Activated CD4-positive, alpha-beta memory T cell treated with anti-CD3 and anti-CD28 coated beads for 36 hours (primary cell): ENCODE measurements at regions not wholly inside any gene's neighbourhood (a gene's known extent, or its start where the extent isn't known, plus 50 kb on each side); places are given as distances from the start of the nearest gene placed in this dataset.

ENCODE experiments used
- CTCF ChIA-PET: fragments of 350-600 bp; sonication (Branson Sonifier 250); formaldehyde crosslinking; loops from one replicate; lab custom pipeline; 2021; ENCODE audit warnings: antibody characterized with exemption, inconsistent platforms; lab: Charles Lee
- POLR2A ChIA-PET: fragments of 350-600 bp; sonication (Branson Sonifier 250); formaldehyde crosslinking; loops from one replicate; lab custom pipeline; 2021; ENCODE audit warnings: antibody characterized with exemption; lab: Charles Lee
- DNase-seq: peaks from one replicate; pipeline ENCODE4 v3.0.0-alpha.2; 2020
- H3K27ac Mint-ChIP-seq: one replicate; pipeline ENCODE4 v1.8.0; 2021; ENCODE audit warnings: mixed read lengths
- H3K27me3 Mint-ChIP-seq: one replicate; pipeline ENCODE4 v1.8.0; 2021; ENCODE audit warnings: mixed read lengths
- H3K36me3 Mint-ChIP-seq: one replicate; pipeline ENCODE4 v1.8.0; 2021; ENCODE audit warnings: mixed read lengths
- H3K4me1 Mint-ChIP-seq: one replicate; pipeline ENCODE4 v1.8.0; 2021; ENCODE audit warnings: low read depth, mixed read lengths
- H3K4me3 Mint-ChIP-seq: one replicate; pipeline ENCODE4 v1.8.0; 2021; ENCODE audit warnings: mild to moderate bottlenecking, mixed read lengths
- H3K9me3 Mint-ChIP-seq: one replicate; pipeline ENCODE4 v1.8.0; 2021; ENCODE audit warnings: mixed read lengths
- intact Hi-C: fragments of 100-400 bp; cut with micrococcal nuclease; formaldehyde crosslinking; loops from one replicate; pipeline ENCODE4 v1.15.1; 2023

DNA sequence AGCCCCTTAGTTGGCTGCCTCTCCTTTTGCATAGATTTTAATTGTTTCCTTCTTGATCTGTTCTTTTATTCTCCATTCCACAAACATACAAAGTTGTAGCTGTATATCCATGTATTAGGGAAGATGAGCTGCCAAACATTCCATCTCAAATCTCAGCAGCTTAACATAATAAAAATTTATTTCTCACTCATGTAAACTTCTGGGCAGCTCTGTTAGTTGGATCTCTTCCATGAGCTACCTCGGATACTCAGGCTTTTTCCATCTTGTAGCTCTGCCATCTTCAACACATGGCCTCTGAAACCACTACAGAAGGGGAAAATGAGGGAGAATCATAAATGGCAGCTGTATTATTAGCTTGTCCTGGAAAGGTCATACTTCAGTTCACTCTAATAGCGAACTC lies 149.4 kb upstream of the BMP2 start:
- H3K27ac Mint-ChIP-seq: no peak overlapping the region
- H3K4me1 Mint-ChIP-seq: no peaks in the 10 kb centered on the region
- no peak for DNase-seq
- H3K27me3 Mint-ChIP-seq: no peaks in the 10 kb centered on the region
- H3K36me3 Mint-ChIP-seq: no peaks in the 10 kb centered on the region
- H3K4me3 Mint-ChIP-seq: no peak overlapping the region
- intact Hi-C loops: no loop called here
- ChIA-PET CTCF (no interaction called here), POLR2A (no interaction called here)
- H3K9me3 Mint-ChIP-seq: peaks cover 3% of the 10 kb centered on the region

DNA sequence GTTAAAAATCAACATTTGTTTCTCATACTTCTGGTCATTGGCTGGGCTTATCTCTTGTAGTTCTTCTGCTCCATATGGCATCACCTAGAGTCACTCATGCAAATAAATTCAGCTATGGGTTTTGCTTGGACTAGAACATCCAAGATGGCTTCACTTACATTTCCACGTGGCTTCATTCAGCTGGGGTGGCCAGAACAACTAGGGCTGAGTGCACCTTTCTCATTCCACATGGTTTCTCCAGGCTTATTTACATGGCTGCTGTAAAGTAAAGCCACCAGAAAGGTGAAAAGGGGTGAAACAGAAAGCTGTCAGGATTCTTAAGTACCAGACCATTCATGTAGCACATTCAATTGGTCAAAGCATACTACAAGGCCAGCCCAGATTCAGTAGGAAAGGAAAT lies 151.1 kb upstream of the BMP2 start:
- intact Hi-C loops: no loop called here
- no peak for DNase-seq
- no peaks in the 10 kb centered on the region for H3K27me3 Mint-ChIP-seq
- H3K4me1 Mint-ChIP-seq: no peaks in the 10 kb centered on the region
- POLR2A ChIA-PET: no interaction called here
- no peak overlapping the region for H3K27ac Mint-ChIP-seq
- CTCF ChIA-PET: no interaction called here
- H3K36me3 Mint-ChIP-seq: no peaks in the 10 kb centered on the region
- H3K9me3 Mint-ChIP-seq: peaks cover 3% of the 10 kb centered on the region
- H3K4me3 Mint-ChIP-seq: no peak overlapping the region

DNA sequence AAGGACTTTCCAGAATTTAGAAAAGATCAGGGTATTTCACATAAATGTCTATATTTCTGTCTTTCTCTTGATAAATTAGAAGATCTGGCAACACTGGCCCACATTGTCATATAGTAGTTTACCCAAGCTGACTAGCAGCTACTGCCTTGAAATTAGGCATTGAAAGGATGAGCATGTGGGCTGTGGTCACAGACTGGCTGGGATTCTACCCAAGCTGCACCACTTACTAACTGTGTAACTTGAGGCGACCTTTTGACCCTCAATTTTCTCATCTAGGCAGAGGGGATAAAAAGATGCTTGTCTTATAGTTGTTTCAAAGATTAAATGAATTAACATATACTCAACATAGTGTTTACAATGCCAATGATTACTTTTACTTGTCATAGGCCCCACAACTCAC lies 152.7 kb upstream of the BMP2 start:
- Mint-ChIP-seq H3K27me3 (no peaks in the 10 kb centered on the region), H3K4me1 (no peaks in the 10 kb centered on the region)
- CTCF ChIA-PET: no interaction called here

DNA sequence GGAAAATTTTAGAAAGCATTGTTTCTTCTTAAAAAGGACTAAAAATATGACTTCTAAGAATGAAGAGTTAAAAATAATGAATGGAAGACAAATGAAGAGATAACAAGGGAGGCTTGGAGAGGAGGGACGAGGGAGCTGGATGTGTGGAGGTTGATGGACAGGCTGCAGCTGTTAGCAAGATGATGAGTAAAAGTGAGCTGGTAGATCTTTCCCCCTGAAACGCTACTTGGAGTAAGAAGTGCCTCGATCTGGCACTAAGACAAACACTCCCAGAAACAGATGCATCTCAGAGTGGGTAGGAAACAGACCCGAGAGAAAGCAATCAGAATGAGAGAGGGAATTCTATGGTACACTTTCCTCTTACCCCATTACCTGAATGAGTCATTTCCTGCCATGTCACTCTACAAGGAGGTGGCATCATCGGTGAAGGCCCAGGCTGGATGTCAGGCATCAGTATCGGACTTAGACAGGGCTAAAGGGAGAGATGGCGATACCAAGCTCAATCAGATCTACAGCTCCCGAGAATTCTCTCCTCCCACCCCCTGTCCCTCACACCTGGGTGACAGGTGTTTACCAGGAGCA lies 154.1 kb upstream of the BMP2 start:
- H3K27ac Mint-ChIP-seq: no peak overlapping the region
- ChIA-PET CTCF (no interaction called here), POLR2A (no interaction called here)
- no peak overlapping the region for H3K4me3 Mint-ChIP-seq
- intact Hi-C loops: no loop called here
- no peaks in the 10 kb centered on the region for H3K36me3 Mint-ChIP-seq
- no peaks in the 10 kb centered on the region for H3K27me3 Mint-ChIP-seq
- no peaks in the 10 kb centered on the region for H3K9me3 Mint-ChIP-seq
- no peaks in the 10 kb centered on the region for H3K4me1 Mint-ChIP-seq
- DNase-seq: no peak

More for the DNA sequence above, 152.7 kb upstream of the BMP2 start:
- H3K4me3 Mint-ChIP-seq: no peak overlapping the region
- no peak for DNase-seq
- intact Hi-C loops: no loop called here
- no peak overlapping the region for H3K27ac Mint-ChIP-seq
- no peaks in the 10 kb centered on the region for H3K36me3 Mint-ChIP-seq
- H3K9me3 Mint-ChIP-seq: peaks cover 3% of the 10 kb centered on the region
- POLR2A ChIA-PET: no interaction called here

DNA sequence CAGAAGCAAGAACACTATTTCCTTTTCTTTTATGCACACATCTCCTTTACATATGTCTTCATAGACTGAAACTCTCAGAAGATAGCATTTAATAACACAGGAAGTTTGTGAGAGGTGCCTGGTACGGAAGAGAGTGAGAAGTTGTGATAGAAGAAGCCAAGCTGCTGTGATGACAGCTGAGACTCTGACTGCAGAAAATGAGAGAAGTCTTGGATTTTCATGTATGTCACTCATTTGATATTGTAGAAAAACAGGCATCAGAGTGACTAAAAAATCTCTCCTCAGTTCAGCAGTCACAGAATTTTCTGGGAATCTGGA lies 154.9 kb upstream of the BMP2 start:
- H3K36me3 Mint-ChIP-seq: no peaks in the 10 kb centered on the region
- no peaks in the 10 kb centered on the region for H3K4me1 Mint-ChIP-seq
- no peak for DNase-seq
- intact Hi-C loops: no loop called here
- ChIA-PET CTCF (no interaction called here), POLR2A (no interaction called here)
- no peak overlapping the region for H3K4me3 Mint-ChIP-seq
- H3K27me3 Mint-ChIP-seq: no peaks in the 10 kb centered on the region
- no peaks in the 10 kb centered on the region for H3K9me3 Mint-ChIP-seq
- no peak overlapping the region for H3K27ac Mint-ChIP-seq

DNA sequence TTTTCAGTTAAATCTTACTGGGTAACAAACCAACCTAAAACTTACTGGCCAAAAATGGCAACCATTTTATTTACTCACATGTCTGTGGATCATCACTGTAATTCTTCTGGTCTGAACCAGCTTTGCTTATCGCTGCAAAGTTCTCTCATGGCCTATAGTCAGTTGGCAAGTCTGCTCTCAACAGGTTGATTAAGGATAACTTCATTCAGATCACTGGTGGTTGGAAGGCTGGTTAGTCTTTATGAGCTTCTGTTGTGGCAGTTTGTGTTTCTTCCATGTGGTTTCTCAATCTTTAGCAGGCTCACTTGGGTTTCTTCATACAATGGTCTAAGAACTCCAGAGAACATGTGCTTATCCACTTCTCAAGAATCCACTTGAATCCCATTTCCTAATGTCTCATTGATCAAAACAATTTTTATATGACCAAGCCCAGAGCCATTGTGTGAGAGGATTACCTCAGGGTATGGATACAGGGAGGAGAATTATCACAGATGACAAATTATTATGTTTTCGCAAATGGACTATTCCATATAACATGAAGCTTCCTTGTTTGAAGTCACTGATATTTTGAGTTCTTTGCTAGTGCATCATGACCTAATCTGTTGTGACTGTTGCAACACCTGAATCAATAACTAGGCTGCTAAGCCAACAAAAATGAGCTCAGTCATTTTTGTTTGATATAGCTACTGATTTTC lies 155.4 kb upstream of the BMP2 start:
- no peaks in the 10 kb centered on the region for H3K9me3 Mint-ChIP-seq
- no peak for DNase-seq
- H3K4me1 Mint-ChIP-seq: no peaks in the 10 kb centered on the region
- H3K4me3 Mint-ChIP-seq: no peak overlapping the region
- no peaks in the 10 kb centered on the region for H3K36me3 Mint-ChIP-seq
- no peaks in the 10 kb centered on the region for H3K27me3 Mint-ChIP-seq
- intact Hi-C loops: no loop called here
- H3K27ac Mint-ChIP-seq: no peak overlapping the region
- POLR2A ChIA-PET: no interaction called here
- CTCF ChIA-PET: no interaction called here

DNA sequence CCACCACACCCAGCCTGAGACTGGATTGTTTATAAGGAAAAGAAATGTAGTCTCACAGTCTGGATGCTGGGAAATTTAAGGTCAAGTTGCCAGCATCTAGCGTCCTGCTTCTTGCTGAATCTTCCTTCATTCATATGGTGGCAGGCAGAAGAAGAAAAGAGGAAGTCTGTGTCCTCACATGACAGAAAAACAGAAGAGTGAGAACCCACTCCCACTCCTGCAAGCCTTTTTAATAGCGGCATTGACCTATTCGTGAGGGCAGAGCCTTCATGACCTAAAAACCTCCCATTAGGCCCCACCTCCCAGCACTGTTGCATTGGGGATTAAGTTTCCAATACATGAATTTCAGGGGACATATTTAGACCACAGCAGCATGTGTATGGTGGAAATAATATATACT lies 160.8 kb upstream of the BMP2 start:
- Mint-ChIP-seq H3K4me1 (no peaks in the 10 kb centered on the region), H3K27ac (no peak overlapping the region), H3K9me3 (peaks cover 2% of the 10 kb centered on the region), H3K27me3 (no peaks in the 10 kb centered on the region), H3K36me3 (no peaks in the 10 kb centered on the region), H3K4me3 (no peak overlapping the region)
- DNase-seq: no peak
- intact Hi-C loops: no loop called here
- CTCF ChIA-PET: no interaction called here
- POLR2A ChIA-PET: no interaction called here

DNA sequence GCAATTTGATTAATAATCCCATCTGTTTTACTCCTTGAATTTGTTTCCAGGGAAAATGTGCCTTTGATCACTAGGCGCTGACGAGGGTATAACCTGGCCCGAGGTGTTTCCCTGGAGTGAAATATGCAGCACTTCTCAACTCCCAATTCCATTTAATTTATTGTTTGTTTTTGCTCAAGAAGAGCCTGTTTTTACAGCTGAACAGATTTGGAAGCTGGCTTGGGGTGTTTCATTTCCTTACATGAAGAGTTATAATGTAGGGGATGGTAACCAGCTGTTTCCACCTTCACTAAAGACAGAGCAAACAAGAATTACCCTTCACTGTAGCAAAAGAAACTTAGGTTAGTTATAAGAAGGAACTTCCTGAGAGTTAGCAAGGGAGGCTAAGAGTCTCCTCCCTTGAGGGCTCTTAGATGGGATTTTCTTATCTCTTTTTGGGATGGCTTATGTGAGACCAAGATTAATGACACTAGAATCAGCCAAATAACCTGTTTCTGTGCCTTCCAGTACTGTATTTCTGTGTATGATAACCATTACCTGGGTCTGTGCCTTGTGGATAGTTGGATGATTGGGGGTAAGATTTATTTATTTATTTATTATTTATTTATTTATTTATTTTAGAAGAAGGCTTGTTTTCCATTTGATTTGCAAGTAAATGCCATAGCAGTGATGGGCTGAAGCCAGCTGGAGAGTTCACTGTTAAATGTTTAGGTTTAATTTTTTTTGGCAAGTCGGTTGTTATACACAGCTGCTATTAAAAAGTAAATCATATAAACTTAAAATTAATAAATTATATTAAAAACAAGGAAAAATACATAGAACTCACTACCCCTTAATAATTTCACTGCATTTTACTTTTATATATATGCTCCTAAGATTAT lies 162.2 kb upstream of the BMP2 start:
- DNase-seq: no peak
- no peak overlapping the region for H3K4me3 Mint-ChIP-seq
- peaks cover 2% of the 10 kb centered on the region for H3K9me3 Mint-ChIP-seq
- ChIA-PET POLR2A (no interaction called here), CTCF (no interaction called here)
- no peak overlapping the region for H3K27ac Mint-ChIP-seq
- H3K36me3 Mint-ChIP-seq: no peaks in the 10 kb centered on the region
- H3K27me3 Mint-ChIP-seq: no peaks in the 10 kb centered on the region
- intact Hi-C loops: no loop called here
- no peaks in the 10 kb centered on the region for H3K4me1 Mint-ChIP-seq

DNA sequence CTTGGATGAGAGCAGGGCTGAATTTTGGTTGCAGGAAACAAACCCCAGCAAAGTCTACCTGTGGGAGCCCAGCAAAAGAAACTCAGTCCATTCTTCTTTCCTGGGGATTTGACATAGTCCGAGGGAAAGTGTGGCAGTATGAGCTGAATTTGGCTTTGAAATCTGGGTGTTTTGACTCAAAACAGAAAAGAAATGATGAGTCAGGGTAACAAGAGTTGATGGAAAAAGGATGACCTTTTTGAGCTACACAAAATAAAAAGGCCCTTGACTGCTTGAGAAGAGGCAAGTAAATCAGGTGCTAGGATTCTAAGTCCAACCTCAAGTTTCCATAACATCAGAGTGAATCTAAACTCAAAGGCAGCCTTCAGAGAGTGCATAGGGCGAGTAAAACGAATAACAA lies 163.3 kb upstream of the BMP2 start:
- H3K27me3 Mint-ChIP-seq: no peaks in the 10 kb centered on the region
- intact Hi-C loops: no loop called here
- no peak overlapping the region for H3K4me3 Mint-ChIP-seq
- POLR2A ChIA-PET: no interaction called here
- H3K9me3 Mint-ChIP-seq: peaks cover 2% of the 10 kb centered on the region
- no peak overlapping the region for H3K27ac Mint-ChIP-seq
- no peaks in the 10 kb centered on the region for H3K36me3 Mint-ChIP-seq
- CTCF ChIA-PET: no interaction called here
- no peaks in the 10 kb centered on the region for H3K4me1 Mint-ChIP-seq
- no peak for DNase-seq

DNA sequence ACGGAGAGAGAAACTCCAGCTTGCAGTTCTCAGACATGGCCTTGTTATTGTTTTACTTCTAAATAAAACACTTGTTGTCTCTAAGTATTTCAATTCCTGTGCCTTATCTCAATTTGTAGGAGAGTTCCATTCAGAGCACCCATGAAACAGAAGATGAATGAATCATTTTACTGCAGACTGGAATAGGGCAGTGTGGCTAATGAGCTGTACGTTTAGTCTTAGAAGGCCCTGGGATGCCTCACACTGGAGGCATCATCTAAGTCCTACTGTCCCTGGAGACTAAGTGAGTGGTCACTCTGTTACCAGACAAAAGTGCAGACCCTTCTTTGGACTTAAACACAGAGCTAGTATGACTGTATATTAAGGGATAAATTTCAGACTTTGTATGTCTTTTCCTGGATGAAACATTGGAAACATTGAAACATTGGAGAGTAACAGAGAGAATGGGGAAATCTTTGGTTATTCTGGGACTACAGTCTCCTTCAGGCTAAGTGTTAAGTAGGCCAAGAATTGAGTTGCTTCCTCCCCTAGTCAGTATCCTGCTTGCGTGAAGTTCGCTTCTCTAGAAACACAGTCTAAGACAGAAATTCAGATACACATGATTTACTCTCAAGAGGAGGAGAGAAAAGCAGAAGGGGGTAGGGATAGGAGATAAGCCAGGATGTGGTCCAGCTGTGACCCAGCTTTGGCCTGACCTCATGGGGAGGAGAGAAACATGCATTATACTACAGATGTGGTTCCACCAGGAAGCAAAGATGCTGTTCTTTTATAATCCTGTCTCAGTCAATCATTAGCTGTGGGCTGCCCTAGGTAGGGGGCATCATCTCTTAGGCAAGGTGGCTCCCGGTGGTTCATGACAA lies 167.4 kb upstream of the BMP2 start:
- Mint-ChIP-seq H3K27ac (no peak overlapping the region), H3K36me3 (no peaks in the 10 kb centered on the region), H3K4me3 (no peak overlapping the region), H3K4me1 (no peaks in the 10 kb centered on the region), H3K9me3 (peaks cover 2% of the 10 kb centered on the region), H3K27me3 (no peaks in the 10 kb centered on the region)
- intact Hi-C loops: no loop called here
- ChIA-PET POLR2A (no interaction called here), CTCF (no interaction called here)
- DNase-seq: no peak

DNA sequence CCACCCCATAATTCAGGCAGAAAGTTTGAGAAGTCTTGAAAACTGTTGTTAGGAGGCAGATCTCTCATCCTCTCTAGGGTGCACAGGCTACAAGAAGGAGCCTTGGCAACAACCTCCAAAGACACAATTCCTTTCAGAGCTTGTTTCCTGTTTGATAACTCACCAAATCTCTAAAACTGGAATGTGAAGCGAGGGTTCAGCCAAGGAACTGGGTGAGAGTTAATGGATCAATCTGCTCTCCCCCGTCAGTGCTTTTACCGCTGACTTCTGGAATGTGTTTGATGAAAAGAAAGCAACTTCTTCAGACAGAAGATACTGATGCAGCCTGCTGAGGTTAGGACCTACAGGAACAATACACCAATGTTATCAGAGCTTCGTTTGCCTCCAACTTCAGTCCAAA lies 171.8 kb upstream of the BMP2 start:
- DNase-seq: no peak
- H3K27me3 Mint-ChIP-seq: no peaks in the 10 kb centered on the region
- H3K36me3 Mint-ChIP-seq: no peaks in the 10 kb centered on the region
- H3K27ac Mint-ChIP-seq: no peak overlapping the region
- CTCF ChIA-PET: no interaction called here
- H3K4me3 Mint-ChIP-seq: no peak overlapping the region
- no peaks in the 10 kb centered on the region for H3K4me1 Mint-ChIP-seq
- no peaks in the 10 kb centered on the region for H3K9me3 Mint-ChIP-seq
- intact Hi-C loops: no loop called here
- POLR2A ChIA-PET: no interaction called here

DNA sequence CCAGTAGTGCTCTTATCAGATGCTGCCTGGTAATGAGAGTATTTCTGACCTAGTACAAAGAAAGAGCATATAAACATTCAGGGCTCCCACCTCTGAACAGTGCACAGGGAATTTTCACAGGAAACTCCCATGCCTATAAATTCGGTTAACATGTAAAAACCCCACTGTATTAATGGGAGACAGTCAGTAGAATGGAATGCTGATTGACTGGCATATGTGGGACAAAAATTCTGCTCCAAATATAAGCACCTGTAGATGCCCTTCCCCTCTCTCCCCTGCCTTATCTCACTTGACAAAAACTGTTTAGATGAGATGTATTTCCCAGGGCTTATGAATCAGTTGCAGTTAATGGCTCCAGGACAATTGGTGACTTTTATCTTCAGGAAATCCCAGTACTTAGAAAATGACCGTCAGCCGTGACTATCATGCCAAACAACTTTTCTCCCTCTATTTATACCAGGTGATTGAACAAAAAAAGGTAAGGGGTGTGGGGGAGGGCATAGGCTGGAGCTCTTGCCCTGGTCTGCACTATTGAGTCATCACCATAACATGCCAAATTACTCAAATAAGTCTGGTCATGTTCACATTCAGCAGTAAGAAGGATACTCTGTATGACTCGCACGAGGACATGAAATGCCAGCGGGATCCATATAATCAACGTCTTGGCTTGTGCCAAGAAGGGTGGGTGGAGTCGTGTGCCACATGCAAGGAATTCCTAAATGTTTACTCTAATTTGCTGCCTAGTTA lies 176.4 kb upstream of the BMP2 start:
- Mint-ChIP-seq H3K9me3 (peaks cover 8% of the 10 kb centered on the region), H3K27ac (no peak overlapping the region), H3K36me3 (no peaks in the 10 kb centered on the region), H3K27me3 (no peaks in the 10 kb centered on the region), H3K4me3 (no peak overlapping the region), H3K4me1 (no peaks in the 10 kb centered on the region)
- DNase-seq: no peak
- ChIA-PET CTCF (no interaction called here), POLR2A (no interaction called here)
- intact Hi-C loops: no loop called here
